Frontal cortex (tissue), 3 donors: ENCODE measurements at regions not wholly inside any gene's neighbourhood (a gene's known extent, or its start where the extent isn't known, plus 50 kb on each side); places are given as distances from the start of the nearest gene placed in this dataset.

Source experiments
- DNase-seq, 2 donors: peaks; one replicate each; pipeline ENCODE4 v3.0.0; 2012; ENCODE audit warnings: low spot score in 2 of 2
- FAIRE-seq: peaks from 2 replicates; lab custom pipeline; 2012; peaks lifted over from hg19 to GRCh38; lab: Jason Lieb, UNC
- donor health status: control.
- donor health status: control.
- donor health status: control.

DNA sequence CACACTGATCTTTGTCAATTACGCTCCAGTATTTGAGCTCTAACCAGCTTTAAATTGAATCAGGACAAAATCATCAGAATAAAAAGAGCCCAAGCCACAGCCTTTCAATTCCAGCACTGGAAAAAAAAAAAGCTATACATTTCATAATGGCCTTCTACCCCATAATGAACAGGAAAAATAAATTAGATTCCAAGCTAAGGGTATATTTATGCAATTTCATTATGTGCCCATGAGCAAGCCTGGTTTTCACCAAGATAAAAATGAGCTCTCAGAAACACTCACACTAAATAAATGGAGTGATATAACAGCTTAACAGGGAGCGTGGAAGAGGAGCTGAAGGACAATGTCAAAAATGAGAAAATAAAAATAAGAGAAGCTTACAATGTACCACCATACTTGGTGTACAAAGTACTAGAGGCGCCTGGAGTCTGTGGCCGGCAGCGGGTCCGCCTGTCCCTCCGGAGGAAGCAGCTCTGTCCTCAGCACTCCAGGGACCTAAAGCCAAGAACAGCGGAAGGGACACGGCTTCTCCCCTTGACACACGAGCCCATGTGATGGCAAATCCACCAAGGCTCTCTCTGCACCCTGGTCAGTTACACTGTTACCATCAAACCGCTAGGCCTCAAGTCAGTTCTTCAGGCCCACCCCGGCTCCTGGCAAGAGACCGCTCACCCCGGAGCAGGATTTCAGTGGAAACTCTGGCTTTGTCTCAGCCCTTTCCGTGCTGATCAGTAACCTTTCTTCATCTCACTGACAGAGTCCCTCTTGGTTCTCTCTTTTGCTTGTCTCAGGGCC is 69.6 kb downstream of the RBFOX3 start:
- no peak for FAIRE-seq
- DNase-seq: no peak

DNA sequence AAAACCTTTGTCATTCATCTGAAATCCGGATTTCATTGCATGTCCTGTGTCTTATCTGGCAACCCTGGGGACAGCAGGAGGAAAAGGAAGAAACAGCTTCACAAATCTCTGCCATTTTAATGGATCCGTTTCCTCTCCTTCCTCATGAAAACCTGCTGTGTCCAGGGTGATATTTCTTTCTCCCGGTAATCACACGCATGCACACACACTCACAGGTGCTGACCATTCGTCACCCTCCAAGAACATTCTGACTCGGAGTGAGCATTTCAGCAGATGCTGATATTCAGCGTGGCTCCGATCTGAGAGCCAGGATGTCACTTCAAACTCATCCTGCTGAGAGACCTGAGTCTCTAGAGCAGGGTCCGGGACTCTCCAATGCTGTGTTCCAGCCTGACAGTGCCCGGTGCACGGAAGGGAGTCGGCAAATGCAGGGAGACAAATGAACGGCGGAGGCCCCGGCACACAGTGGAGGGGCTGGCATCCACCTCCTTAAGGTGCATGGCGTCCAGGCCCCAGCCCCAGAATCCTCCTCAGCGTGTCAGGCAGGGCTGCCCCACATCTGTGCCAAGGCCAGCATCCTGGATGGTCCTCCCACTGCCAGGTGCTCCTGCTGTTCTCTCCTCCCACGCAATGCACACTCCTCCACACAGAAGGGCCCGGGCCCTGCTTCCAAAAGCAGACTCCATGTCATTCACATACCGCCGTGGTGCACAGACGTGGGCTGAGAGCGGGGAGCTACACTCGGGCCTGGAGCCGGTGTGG is 70.7 kb downstream of the RBFOX3 start:
- no peak for FAIRE-seq
- DNase-seq: no peak

DNA sequence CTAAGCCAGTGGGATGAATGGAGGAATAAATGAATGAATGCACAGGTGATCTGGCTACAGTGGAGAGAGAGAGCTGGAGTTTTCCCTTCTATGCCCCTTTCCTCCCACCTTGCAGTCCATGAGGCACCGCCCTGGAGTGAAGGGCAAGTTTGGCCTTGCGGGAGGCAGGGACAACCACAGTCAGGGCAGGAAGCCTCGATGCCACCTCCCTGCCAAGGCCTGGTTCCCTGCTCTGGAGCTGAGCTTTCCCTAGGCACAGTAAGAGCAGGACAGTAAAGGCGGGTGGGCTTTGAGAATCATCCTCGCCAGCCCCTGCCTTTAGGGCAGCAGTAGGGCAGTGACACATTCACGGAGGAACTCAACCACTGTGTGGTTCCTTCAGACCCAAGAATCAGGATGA is 72.6 kb downstream of the RBFOX3 start:
- no peak for DNase-seq
- no peak for FAIRE-seq

DNA sequence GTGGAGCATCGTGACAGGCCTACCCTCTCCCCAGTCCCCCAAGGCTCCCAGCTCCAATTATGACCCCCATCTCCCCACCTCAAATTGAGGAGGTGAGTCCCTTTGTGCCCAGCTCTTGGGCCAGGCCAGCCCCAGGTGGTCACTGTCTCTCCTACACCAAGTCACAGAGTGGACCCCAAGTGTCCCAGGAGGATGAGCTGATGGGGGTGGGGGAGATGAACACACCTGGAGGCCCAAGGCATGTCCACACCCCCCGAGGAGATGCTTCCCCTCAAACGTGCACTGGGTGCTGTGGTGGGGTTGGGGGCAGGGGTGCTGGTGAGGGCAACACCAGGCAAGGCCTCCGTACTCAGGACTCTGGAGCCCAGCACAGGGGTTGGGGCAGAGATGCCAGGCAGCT is 73.2 kb downstream of the RBFOX3 start:
- DNase-seq (no peak), FAIRE-seq (no peak)

GRCh38 chr17:79537061-79537460 is 73.8 kb downstream of the RBFOX3 start:
- DNase-seq: no peak
- no peak for FAIRE-seq

DNA sequence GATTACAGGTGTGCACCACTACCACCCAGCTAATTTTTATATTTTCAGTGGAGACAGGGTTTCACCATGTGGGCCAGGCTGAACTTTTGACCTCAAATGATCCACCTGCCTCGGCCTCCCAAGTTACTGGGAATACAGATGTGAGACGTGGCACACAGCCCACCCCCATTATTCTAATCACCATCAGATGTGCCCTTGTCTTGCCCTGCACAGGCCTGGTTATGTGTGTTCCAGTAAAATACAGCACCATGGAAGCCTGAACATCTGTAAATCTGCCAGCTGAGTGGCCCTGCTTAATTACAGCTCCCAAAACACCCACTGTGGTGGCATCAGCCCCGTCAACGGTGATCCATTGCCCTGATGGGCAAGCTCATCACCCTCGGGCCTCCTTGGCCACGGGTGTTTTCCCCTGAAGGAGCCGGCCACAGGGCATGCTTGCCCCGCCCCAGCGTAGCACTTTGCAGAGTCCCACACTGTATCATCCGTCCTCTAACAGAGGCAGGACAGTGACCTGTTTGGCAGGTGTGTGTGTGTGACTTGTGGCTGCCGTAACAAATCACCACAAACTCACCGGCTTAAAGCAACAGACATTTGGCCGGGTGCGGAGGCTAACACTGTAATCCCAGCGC is 74.5 kb downstream of the RBFOX3 start:
- no peak for FAIRE-seq
- DNase-seq: no peak

DNA sequence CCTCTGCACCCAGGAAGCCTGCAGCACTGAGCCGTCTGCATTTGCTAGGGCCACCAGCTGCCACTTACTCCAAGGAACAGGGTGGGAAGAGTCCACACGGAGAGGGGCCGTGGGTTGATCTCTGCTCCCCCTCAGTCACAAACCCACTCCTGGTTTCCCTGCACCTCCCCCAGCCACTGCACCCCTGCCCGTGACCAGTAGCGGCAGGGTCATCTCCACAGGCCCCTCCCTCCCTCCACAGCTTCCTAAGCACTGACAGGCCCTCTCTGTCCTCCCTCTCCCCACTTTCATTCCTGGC is 75.2 kb downstream of the RBFOX3 start:
- FAIRE-seq: no peak

GRCh38 chr17:79534851-79535727 is 75.8 kb downstream of the RBFOX3 start:
- DNase-seq: no peak
- no peak for FAIRE-seq

More for the DNA sequence above, 75.2 kb downstream of the RBFOX3 start:
- no peak for DNase-seq

DNA sequence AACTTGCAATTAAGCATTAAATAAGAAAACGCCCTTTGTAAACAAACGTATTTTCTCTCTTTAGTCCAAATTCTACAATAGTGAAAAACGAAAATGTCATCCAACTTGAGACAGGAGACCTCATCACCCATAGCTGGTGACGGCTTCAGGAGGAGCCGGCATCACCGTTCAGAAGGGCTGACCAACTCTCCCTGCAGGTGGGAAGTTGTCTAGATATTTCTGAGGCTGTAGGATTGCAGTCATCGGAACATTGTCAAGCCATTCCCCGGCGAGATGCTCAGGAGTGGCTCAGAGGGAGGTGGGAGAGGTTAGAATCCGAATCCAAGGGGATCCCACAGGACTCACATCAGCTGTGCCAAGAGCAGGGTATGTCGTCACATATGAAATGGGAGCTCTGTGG is 76.7 kb downstream of the RBFOX3 start:
- DNase-seq: no peak
- no peak for FAIRE-seq

DNA sequence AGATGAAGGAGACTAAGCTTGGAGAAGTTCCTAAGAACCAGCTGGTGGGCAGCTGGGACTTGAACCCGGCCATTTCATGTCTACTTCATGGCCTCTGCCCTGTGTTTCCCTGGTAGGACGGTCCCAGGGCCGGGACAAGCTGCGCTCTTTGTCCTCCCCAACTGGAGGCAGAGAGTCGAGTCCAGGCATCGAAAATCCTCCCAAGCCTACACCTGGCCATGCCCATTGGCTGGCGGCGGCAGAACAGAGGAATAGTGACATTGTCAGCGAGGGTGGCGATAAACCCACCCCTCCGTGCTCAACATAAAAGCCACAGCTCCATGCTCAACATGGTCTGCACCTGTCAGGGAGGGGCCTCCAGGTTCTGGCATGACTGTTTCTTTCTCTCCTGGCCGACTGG is 77.7 kb downstream of the RBFOX3 start:
- FAIRE-seq (no peak), DNase-seq (no peak)

DNA sequence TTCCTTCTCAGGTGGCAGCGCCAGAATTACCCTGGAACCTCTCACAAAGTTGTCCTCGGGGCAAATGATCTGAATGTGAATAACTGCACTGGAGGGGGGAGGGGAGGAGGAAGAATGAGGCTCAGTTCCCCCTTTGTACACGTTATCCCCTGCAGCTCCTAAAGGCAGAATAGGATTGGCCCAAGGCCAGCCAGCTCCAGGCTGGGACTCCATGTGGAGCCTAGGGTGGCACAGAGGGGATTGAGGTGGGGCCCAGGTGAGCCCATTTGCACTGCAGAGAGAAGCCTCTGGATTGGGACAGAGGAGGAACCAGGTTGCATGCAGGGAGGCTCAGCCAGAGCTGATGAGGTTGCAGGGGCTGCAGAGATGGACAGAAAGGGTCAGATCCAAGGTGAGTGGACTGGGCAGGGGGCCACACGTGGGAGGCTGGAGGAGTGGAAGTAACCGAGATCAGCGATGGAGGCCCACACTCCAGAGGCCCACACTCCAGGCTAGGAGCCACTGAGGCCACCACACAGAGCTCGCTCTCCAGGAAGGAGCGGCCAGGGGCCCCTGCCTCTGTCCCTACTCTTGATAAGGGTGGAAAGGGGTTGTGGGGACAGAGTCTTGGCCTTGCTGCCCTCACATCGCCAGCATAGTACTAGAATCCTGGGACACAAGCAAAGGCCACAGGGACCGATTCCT is 78.6 kb downstream of the RBFOX3 start:
- FAIRE-seq (no peak), DNase-seq (no peak)

DNA sequence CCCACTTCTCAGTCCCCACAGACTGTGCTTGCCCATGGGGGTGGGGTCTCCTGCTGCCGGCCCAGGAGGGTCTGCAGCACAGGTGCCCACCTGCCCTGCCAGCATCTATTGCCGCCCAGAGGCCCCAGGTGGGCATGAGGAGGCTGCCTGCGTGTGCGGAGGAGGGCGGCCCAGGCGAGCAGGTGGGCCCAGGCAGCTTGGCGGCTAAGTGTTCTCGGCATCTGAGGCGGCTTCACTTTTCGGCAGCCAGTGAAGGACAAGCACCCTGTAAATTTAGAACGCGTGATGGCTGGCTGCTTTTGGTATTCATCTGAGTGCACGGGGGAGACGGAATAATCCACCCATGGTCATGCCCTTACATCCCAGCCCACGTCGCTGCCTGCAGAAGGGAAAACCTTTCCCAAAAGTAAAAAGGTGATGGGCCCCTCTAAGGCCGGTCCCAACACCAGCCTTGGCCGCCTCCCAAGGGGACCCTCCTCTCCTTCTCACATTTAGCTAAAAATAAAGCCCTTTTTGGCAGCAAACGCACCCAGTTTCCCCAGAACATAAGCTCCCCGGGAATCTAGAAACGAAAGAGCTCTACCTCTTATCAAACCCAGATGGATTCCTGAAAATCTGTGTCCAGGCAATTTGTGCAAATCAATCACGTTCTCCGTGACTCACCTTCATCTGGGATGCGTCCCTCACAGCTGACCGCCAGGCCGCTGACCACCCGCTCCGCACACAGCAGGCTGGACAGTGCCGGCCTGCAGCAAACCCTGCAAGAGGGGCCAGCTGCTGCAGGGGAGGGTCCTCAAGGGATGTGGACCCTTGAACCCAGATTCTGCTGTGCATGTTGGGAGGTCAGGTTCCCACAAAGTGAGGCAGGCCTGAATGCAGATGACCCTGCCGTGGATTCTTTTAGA is 79.4 kb downstream of the RBFOX3 start:
- no peak for FAIRE-seq
- DNase-seq: no peak

DNA sequence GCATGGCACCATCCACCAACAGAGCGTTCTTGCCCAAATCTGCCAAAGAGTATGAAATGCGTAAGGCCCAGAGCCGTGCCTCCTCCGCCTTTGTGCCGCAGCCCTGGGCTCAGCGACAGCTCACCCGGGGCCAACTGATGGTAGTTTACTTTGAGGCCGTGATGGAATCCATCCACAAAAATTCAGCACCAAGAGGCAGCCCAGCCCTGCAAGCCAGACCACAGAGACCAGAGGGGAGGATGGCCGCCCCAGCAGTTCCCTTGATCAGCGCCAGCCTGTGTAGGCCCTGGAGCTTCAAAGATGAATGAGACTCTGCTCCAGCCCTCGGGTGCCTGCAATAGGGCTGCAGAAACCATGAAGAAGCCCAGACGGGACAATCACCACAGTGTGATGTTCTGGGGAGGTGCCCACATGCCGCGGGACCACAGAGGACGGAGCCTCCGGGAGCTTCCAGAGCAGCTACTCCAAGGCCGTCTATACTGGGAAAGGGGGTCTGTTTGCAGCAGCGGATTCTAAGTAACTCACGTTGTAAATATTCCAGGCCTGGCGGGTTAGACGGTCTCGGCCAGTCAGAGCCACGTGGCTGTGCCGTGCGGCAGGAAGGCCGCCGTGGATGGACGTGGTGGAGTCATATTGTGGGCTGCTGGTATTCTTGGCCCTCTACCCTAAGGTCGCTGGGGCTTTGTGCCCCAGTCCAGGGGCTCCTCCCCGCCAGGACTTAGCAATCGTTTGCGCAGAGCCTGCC is 80.3 kb downstream of the RBFOX3 start:
- FAIRE-seq (no peak), DNase-seq (no peak)

DNA sequence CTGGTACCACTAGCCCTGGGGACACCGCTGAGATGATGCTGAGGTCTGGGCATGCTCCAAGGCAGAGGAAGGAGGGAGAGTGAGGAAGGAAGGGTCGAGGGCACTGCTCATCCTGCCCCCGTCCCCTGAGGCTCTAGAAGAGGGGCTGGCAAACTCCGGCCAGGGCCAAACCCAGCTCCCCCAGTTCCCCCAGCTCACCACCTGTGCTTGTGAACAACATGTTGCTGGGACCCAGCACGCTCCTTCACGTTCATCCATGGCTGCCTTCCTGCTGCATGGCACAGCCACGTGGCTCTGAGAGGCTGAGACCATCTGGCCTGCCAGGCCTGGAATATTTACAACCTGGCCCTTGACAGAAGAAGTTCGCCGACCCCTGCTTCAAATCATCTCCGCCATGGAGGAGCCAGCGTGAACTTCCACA is 81.2 kb downstream of the RBFOX3 start:
- FAIRE-seq (no peak), DNase-seq (no peak)

GRCh38 chr17:79528592-79529125 is 82.2 kb downstream of the RBFOX3 start:
- DNase-seq (no peak), FAIRE-seq (no peak)

DNA sequence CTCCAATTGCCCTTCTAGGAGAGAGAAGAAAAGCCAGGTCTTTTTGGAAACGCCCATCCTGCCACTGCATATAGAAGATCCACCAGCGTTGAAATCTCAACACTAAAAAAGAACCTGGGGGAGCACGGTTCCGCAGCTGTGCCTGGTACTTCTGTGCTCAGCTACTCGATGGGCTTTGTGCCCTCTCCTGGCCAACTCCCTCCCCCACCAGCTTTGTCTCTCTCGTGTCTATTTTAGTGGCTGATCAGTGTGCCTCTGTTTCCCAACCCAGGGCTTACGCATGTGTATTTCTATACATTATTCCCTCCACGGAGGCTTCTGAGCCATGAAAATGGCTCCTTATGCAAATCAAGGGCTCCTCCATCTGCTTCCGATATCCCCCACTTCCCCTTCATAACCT is 83.5 kb downstream of the RBFOX3 start:
- DNase-seq (no peak), FAIRE-seq (no peak)

DNA sequence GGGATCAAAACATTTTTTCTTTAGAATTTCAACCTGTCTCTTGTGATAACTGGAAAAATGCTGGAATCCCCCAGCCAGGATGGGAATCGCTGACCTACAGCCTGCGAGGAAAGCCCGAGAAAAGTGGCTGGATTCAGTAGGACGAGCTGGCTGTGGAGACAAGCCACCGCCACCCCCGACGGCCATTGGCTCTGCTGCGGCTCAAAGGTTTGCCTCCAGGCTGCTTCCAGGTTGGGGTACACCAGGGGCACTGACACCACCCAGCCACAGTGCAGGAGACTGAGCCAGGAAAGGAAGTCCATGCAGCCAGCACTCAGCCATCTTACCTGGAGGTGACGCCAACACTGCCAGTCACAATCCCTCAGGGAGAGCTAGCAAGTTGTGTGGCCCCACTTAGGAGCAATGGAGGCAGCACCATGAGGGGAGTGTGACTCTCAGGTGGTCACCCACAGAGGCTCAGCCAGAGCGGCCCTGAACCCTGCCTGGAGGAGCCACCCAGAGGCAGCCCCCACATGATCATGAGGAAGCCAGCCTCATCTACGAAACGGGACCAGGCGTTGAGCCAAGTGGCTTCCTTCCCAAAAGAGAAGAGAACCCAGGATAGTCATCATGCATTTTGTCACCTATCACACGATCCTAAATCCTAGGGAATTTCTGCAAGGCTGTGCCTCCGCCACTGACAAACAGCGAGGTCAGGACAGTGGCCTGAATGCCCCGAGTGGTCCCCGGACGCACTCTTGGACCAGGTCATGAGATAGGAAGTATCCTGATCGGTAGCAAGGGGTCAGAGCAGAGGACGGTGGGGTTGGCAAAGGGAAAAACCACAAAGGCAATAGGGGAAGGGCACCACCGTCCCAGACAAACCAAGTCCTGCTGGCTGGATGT is 84.8 kb downstream of the RBFOX3 start:
- no peak for DNase-seq
- no peak for FAIRE-seq
